HepG2 (cell line): ENCODE measurements at regions not wholly inside any gene's neighbourhood (a gene's known extent, or its start where the extent isn't known, plus 50 kb on each side); places are given as distances from the start of the nearest gene placed in this dataset.

Experiments used
- AGO2 ChIP-seq: fragments of 200-400 bp; formaldehyde crosslinking; optimal IDR thresholded peaks from 2 replicates; pipeline ENCODE3; 2017; ENCODE audit warnings: mild to moderate bottlenecking, low read depth, low read length, moderate library complexity
- CEBPB ChIP-seq: IDR thresholded peaks from 2 replicates; pipeline ENCODE4 v1.6.1; 2011; ENCODE audit warnings: low read depth, low read length, improper control_type of control experiment, borderline replicate concordance
- FOXP1 ChIP-seq, 2 experiments: fragments of 450-650 bp in 1 of 2; IDR thresholded peaks; 2 replicates each; pipeline ENCODE4 v1.6.1; 2017 to 2018; ENCODE audit warnings: antibody characterized with exemption in 1 of 2
- HOMEZ ChIP-seq: IDR thresholded peaks from 2 replicates; pipeline ENCODE4 v1.6.1; 2016; ENCODE audit warnings: low read depth
- MED13 ChIP-seq: sonication (generic); formaldehyde crosslinking; IDR thresholded peaks from 2 replicates; pipeline ENCODE4 v1.5.0; 2020; ENCODE audit warnings: missing genetic modification reagents
- PPARG ChIP-seq: conservative IDR thresholded peaks from 2 replicates; pipeline ENCODE4 v1.6.1; 2016; ENCODE audit warnings: missing biosample characterization, missing genetic modification reagents
- RFXANK ChIP-seq: IDR thresholded peaks from 2 replicates; pipeline ENCODE4 v1.6.1; 2016
- SATB2 ChIP-seq: sonication (generic); formaldehyde crosslinking; IDR thresholded peaks from 2 replicates; pipeline ENCODE4 v1.5.0; 2020; ENCODE audit warnings: missing genetic modification reagents
- SKIL ChIP-seq: sonication (generic); formaldehyde crosslinking; IDR thresholded peaks from 2 replicates; pipeline ENCODE4 v1.8.0; 2022; ENCODE audit warnings: missing genetic modification reagents, mild to moderate bottlenecking, moderate library complexity, borderline replicate concordance
- SRSF1 ChIP-seq: fragments of 200-400 bp; formaldehyde crosslinking; optimal IDR thresholded peaks from 2 replicates; pipeline ENCODE3; 2017; ENCODE audit warnings: mild to moderate bottlenecking, low read depth, low read length, moderate library complexity
- TOE1 ChIP-seq: sonication (generic); formaldehyde crosslinking; IDR thresholded peaks from 2 replicates; pipeline ENCODE4 v1.4.0; 2020; ENCODE audit warnings: mild to moderate bottlenecking, missing genetic modification reagents
- YEATS2 ChIP-seq: sonication (generic); formaldehyde crosslinking; IDR thresholded peaks from 2 replicates; pipeline ENCODE4 v1.4.0; 2020; ENCODE audit warnings: missing genetic modification reagents, borderline replicate concordance
- ZFAT ChIP-seq: sonication (generic); formaldehyde crosslinking; conservative IDR thresholded peaks from 2 replicates; pipeline ENCODE4 v1.8.1; 2023; ENCODE audit warnings: missing genetic modification reagents, inconsistent platforms
- ZNF143 ChIP-seq: sonication (generic); formaldehyde crosslinking; IDR thresholded peaks from 2 replicates; pipeline ENCODE4 v1.4.0; 2020; ENCODE audit warnings: missing genetic modification reagents
- TF ChIP-seq, protein P1 (sequence below): sonication (generic); formaldehyde crosslinking; IDR thresholded peaks from 2 replicates; pipeline ENCODE4 v1.4.0; 2020; ENCODE audit warnings: missing genetic modification reagents, borderline replicate concordance
- TF ChIP-seq, protein P2 (sequence below): sonication (generic); formaldehyde crosslinking; IDR thresholded peaks from 2 replicates; pipeline ENCODE4 v1.9.0; 2021; ENCODE audit warnings: missing genetic modification reagents, borderline replicate concordance
- TF ChIP-seq, protein P3 (sequence below): sonication (generic); formaldehyde crosslinking; IDR thresholded peaks from 2 replicates; pipeline ENCODE4 v1.4.0; 2020; ENCODE audit warnings: missing genetic modification reagents, borderline replicate concordance

GRCh38 chr2:234763002-234763873 is 188.6 kb upstream of the SH3BP4 start (continued):
- TF ChIP-seq SKIL (CRISPR knock-in tag) (no peak), HOMEZ (peak; percentile 77; the same call in 1 of the 2 replicates), SRSF1 (no peak), TOE1 (CRISPR knock-in tag) (no peak), ZNF143 (CRISPR knock-in tag) (no peak), AGO2 (no peak), FOXP1 (IDR thresholded peaks at IDR 0.05) (no peak), FOXP1 (CRISPR knock-in tag; IDR thresholded peaks at IDR 0.05) (peak; percentile 65), RFXANK (CRISPR knock-in tag) (no peak), SATB2 (CRISPR knock-in tag) (no peak), PPARG (CRISPR knock-in tag) (no peak), YEATS2 (no peak), CEBPB (peak; percentile 83; the same call in 1 of the 2 replicates), ZFAT (CRISPR knock-in tag) (no peak), MED13 (no peak)
- TF ChIP-seq, protein P1, sequence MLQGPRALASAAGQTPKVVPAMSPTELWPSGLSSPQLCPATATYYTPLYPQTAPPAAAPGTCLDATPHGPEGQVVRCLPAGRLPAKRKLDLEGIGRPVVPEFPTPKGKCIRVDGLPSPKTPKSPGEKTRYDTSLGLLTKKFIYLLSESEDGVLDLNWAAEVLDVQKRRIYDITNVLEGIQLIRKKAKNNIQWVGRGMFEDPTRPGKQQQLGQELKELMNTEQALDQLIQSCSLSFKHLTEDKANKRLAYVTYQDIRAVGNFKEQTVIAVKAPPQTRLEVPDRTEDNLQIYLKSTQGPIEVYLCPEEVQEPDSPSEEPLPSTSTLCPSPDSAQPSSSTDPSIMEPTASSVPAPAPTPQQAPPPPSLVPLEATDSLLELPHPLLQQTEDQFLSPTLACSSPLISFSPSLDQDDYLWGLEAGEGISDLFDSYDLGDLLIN (CRISPR knock-in tag) = no peak
- TF ChIP-seq, protein P2, sequence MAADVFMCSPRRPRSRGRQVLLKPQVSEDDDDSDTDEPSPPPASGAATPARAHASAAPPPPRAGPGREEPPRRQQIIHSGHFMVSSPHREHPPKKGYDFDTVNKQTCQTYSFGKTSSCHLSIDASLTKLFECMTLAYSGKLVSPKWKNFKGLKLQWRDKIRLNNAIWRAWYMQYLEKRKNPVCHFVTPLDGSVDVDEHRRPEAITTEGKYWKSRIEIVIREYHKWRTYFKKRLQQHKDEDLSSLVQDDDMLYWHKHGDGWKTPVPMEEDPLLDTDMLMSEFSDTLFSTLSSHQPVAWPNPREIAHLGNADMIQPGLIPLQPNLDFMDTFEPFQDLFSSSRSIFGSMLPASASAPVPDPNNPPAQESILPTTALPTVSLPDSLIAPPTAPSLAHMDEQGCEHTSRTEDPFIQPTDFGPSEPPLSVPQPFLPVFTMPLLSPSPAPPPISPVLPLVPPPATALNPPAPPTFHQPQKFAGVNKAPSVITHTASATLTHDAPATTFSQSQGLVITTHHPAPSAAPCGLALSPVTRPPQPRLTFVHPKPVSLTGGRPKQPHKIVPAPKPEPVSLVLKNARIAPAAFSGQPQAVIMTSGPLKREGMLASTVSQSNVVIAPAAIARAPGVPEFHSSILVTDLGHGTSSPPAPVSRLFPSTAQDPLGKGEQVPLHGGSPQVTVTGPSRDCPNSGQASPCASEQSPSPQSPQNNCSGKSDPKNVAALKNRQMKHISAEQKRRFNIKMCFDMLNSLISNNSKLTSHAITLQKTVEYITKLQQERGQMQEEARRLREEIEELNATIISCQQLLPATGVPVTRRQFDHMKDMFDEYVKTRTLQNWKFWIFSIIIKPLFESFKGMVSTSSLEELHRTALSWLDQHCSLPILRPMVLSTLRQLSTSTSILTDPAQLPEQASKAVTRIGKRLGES (CRISPR knock-in tag) = no peak
- TF ChIP-seq, protein P3, sequence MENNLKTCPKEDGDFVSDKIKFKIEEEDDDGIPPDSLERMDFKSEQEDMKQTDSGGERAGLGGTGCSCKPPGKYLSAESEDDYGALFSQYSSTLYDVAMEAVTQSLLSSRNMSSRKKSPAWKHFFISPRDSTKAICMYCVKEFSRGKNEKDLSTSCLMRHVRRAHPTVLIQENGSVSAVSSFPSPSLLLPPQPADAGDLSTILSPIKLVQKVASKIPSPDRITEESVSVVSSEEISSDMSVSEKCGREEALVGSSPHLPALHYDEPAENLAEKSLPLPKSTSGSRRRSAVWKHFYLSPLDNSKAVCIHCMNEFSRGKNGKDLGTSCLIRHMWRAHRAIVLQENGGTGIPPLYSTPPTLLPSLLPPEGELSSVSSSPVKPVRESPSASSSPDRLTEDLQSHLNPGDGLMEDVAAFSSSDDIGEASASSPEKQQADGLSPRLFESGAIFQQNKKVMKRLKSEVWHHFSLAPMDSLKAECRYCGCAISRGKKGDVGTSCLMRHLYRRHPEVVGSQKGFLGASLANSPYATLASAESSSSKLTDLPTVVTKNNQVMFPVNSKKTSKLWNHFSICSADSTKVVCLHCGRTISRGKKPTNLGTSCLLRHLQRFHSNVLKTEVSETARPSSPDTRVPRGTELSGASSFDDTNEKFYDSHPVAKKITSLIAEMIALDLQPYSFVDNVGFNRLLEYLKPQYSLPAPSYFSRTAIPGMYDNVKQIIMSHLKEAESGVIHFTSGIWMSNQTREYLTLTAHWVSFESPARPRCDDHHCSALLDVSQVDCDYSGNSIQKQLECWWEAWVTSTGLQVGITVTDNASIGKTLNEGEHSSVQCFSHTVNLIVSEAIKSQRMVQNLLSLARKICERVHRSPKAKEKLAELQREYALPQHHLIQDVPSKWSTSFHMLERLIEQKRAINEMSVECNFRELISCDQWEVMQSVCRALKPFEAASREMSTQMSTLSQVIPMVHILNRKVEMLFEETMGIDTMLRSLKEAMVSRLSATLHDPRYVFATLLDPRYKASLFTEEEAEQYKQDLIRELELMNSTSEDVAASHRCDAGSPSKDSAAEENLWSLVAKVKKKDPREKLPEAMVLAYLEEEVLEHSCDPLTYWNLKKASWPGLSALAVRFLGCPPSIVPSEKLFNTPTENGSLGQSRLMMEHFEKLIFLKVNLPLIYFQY (CRISPR knock-in tag) = no peak
